Muscle layer of duodenum (tissue), 2 donors: ENCODE measurements at regions not wholly inside any gene's neighbourhood (a gene's known extent, or its start where the extent isn't known, plus 50 kb on each side); places are given as distances from the start of the nearest gene placed in this dataset.
"Not testable (repeated sequence)": the region's sequence is repeated elsewhere in the genome, so short reads cannot be mapped to it uniquely, and the experiment has no call there.

ENCODE experiments used
- H3K27ac ChIP-seq: one replicate; pipeline ENCODE4 v1.7.0; 2013; ENCODE audit warnings: mild to moderate bottlenecking, low read length
- H3K27me3 ChIP-seq: one replicate; pipeline ENCODE4 v1.7.0; 2013; ENCODE audit warnings: low read depth, mild to moderate bottlenecking, control low read depth, low read length
- H3K36me3 ChIP-seq, 2 donors: one replicate each; pipeline ENCODE4 v1.7.0; 2013; ENCODE audit warnings: low read length in 2 of 2, control low read depth in 1 of 2, mild to moderate bottlenecking in 1 of 2; ENCODE audit not compliant: insufficient read depth in 2 of 2, control insufficient read depth in 1 of 2
- H3K4me1 ChIP-seq, 2 donors: one replicate each; pipeline ENCODE4 v1.7.0; 2013; ENCODE audit warnings: low read length in 2 of 2, mild to moderate bottlenecking in 2 of 2, control low read depth in 1 of 2, moderate library complexity in 1 of 2; ENCODE audit not compliant: insufficient read depth in 2 of 2, control insufficient read depth in 1 of 2
- H3K4me3 ChIP-seq, 2 donors: one replicate each; pipeline ENCODE4 v1.7.0; 2013; ENCODE audit warnings: low read length in 2 of 2, low read depth in 1 of 2, mild to moderate bottlenecking in 1 of 2
- H3K9me3 ChIP-seq, 2 donors: one replicate each; pipeline ENCODE4 v1.7.0; 2013; ENCODE audit warnings: low read length in 2 of 2, control low read depth in 1 of 2, mild to moderate bottlenecking in 1 of 2; ENCODE audit not compliant: control insufficient read depth in 1 of 2
- donor health status: healthy.

DNA sequence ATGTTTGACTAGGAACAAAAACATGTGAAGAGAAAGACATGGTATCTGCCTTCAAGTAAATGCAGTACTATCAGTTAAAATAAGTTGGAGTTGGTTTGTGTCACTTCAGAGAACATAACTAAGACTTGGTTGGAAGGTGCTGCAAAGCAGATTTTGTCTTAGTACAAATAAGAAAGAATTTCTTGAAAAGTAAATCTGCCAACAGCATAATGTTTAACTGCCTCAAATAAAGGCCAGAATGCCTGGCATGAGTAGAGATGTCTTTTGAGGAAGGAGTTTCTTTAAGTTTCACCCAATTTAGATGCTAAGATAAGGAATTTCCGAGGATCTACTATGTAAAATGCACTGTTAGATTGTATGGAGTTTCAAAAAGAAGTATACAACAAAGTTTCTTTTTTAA lies 409.7 kb downstream of the PIK3C3 start:
- no peaks in the 10 kb centered on the region for H3K36me3 ChIP-seq
- no peak overlapping the region for H3K27ac ChIP-seq
- no peaks in the 10 kb centered on the region for H3K4me1 ChIP-seq
- no peak overlapping the region for H3K4me3 ChIP-seq
- no peaks in the 10 kb centered on the region for H3K9me3 ChIP-seq
- H3K27me3 ChIP-seq: no peaks in the 10 kb centered on the region

GRCh38 chr18:42365591-42365990 lies 410.6 kb downstream of the PIK3C3 start:
- Histone ChIP-seq H3K27ac (no peak overlapping the region), H3K9me3 (no peaks in the 10 kb centered on the region), H3K4me1 (no peaks in the 10 kb centered on the region), H3K27me3 (no peaks in the 10 kb centered on the region), H3K36me3 (no peaks in the 10 kb centered on the region), H3K4me3 (no peak overlapping the region)

- Histone ChIP-seq H3K9me3 (no peaks in the 10 kb centered on the region), H3K27me3 (no peaks in the 10 kb centered on the region), H3K36me3 (no peaks in the 10 kb centered on the region), H3K4me3 (no peak overlapping the region), H3K27ac (no peak overlapping the region), H3K4me1 (no peaks in the 10 kb centered on the region)
Observed at GRCh38 chr18:42373584-42373983, 418.6 kb downstream of the PIK3C3 start.

- Histone ChIP-seq H3K4me3 (no peak overlapping the region), H3K36me3 (no peaks in the 10 kb centered on the region), H3K9me3 (no peaks in the 10 kb centered on the region), H3K27me3 (no peaks in the 10 kb centered on the region), H3K27ac (no peak overlapping the region), H3K4me1 (no peaks in the 10 kb centered on the region)
Observed at GRCh38 chr18:42374961-42375360, 419.9 kb downstream of the PIK3C3 start.

DNA sequence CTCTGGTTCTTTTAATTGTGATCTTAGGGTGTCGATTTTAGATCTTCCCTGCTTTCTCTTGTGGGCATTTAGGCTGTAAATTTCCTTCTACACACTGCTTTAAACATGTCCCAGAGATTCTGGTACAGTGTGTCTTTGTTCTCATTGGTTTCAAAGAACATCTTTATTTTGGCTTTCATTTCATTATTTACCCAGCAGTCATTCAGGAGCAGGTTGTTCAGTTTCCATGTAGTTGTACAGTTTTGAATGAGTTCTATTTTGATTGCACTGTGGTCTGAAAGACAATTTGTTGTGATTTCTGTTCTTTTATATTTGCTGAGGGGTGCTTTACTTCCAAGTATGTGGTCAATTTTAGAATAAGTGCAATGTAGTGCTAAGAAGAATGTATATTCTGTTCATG lies 423.8 kb downstream of the PIK3C3 start:
- not testable (repeated sequence) for H3K4me1 ChIP-seq, H3K9me3 ChIP-seq, H3K36me3 ChIP-seq, H3K27ac ChIP-seq, H3K27me3 ChIP-seq, H3K4me3 ChIP-seq

DNA sequence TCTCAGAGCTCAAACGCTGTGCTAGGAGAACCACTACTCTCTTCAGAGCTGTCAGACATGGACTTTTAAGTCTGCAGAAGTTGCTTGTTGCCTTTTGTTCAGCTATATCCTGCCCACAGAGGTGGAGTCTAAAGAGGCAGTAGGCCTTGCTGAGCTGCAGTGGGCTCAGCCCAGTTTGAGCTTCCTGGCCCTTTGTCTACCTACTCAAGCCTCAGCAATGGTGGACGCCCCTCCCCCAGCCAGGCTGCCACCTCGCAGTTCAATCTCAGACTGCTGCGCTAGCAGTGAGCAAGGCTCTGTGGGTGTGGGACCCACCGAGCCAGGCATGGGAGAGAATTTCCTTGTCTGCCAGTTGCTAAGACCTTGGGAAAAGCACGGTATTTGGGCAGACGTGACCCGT lies 426.2 kb downstream of the PIK3C3 start:
- H3K27me3 ChIP-seq, H3K9me3 ChIP-seq, H3K36me3 ChIP-seq, H3K27ac ChIP-seq, H3K4me3 ChIP-seq, H3K4me1 ChIP-seq: not testable (repeated sequence)

DNA sequence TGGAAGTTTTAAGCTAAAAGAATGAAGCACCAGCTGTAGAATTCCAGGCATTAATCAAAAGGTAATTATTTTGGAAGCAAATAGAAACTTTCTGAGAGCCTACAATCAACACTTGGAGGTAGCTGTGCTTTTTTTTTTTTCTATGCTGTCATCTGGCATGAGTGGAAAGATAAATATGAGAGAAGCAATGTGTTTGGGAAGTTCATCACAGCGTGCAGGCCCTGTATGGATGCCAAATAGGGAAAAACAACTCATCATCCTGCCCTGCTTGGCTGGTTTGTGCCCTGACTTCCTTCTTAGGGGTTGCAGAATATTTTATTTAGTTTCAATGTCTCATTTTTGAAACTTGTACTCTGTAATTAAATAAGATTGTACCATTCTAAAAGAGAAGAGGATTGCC lies 437.4 kb downstream of the PIK3C3 start:
- H3K36me3 ChIP-seq: no peaks in the 10 kb centered on the region

DNA sequence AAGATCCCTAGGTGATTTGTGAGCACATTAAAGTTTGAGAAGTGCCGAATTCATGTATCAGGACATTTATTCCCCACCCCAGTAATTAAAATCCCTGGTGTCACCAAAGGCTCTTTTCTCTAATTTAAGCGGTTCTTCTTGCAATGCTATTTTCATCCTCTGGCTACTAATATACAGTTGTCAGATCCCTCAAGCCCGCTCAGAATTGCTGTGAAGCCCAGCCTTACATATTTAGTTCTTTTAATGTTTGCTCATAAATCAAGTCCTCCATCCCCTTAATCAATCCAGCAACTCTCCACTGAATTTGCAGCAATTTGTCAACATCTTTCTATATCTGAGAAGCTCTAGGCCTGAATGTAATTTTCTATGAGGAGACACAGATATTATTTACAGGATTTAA lies 437.9 kb downstream of the PIK3C3 start:
- Histone ChIP-seq H3K9me3 (no peaks in the 10 kb centered on the region), H3K4me1 (no peaks in the 10 kb centered on the region), H3K27ac (no peak overlapping the region), H3K27me3 (no peaks in the 10 kb centered on the region), H3K4me3 (no peak overlapping the region), H3K36me3 (no peaks in the 10 kb centered on the region)

More for the DNA sequence above, 437.4 kb downstream of the PIK3C3 start:
- Histone ChIP-seq H3K9me3 (no peaks in the 10 kb centered on the region), H3K27me3 (no peaks in the 10 kb centered on the region), H3K4me3 (no peak overlapping the region), H3K4me1 (no peaks in the 10 kb centered on the region), H3K27ac (no peak overlapping the region)

GRCh38 chr18:42394238-42394637 lies 439.2 kb downstream of the PIK3C3 start:
- Histone ChIP-seq H3K36me3 (no peaks in the 10 kb centered on the region), H3K27me3 (no peaks in the 10 kb centered on the region), H3K9me3 (no peaks in the 10 kb centered on the region), H3K4me3 (no peak overlapping the region), H3K4me1 (no peaks in the 10 kb centered on the region), H3K27ac (no peak overlapping the region)

- Histone ChIP-seq H3K27ac (no peak overlapping the region), H3K27me3 (no peaks in the 10 kb centered on the region), H3K4me1 (no peaks in the 10 kb centered on the region), H3K4me3 (no peak overlapping the region), H3K36me3 (no peaks in the 10 kb centered on the region), H3K9me3 (no peaks in the 10 kb centered on the region)
Observed at GRCh38 chr18:42401131-42401673, 446.2 kb downstream of the PIK3C3 start.

DNA sequence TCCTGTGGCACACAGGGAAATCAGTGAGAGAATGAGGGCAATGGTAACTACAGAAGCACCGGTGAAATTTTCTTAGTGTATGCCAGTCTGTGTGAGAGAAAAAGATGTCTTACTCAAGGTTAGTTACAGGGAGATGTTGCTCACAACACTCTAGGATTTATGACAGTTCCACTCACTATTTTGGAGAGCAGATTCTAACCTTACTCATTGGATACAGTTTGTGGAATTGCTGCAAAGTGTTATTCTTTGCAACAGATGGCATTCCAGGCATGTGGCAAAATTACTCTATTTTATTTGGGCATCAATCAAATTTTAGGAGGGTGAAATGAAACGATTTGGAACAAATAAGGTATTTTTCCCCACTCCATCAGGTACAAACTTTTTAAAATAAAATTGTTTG lies 449.1 kb downstream of the PIK3C3 start:
- Histone ChIP-seq H3K4me3 (no peak overlapping the region), H3K9me3 (peaks cover 0 to 4% of the 10 kb centered on the region in 2 donors), H3K4me1 (no peaks in the 10 kb centered on the region), H3K27me3 (no peaks in the 10 kb centered on the region), H3K36me3 (no peaks in the 10 kb centered on the region), H3K27ac (no peak overlapping the region)

DNA sequence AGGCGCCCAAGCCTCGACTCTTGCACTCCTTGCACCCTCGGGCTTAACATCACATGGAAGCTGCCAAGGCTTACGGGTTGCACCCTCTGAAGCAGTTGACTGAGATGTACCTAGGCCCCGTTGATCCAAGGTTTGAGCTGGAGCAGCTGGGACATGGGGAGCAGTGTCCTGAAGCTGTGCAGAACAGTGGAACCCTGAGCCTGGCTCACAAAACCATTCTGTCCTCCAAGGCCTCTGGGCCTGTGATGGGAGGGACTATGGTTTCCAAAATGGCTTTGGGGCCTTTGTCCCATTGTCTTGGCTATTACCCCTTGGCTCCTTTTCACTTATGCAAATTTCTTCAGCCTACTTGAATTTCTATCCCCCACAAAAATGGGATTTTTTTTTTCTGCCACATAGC lies 454.0 kb downstream of the PIK3C3 start:
- no peaks in the 10 kb centered on the region for H3K36me3 ChIP-seq
- H3K27me3 ChIP-seq: no peaks in the 10 kb centered on the region
- H3K4me1 ChIP-seq: no peaks in the 10 kb centered on the region
- H3K27ac ChIP-seq: no peak overlapping the region
- no peak overlapping the region for H3K4me3 ChIP-seq
- peaks cover 0 to 4% of the 10 kb centered on the region in 2 donors for H3K9me3 ChIP-seq
